PC-9 (cell line): ENCODE measurements at regions not wholly inside any gene's neighbourhood (a gene's known extent, or its start where the extent isn't known, plus 50 kb on each side); places are given as distances from the start of the nearest gene placed in this dataset.

Source experiments
- BruUV-seq: library from RNA; stranded (reverse); fragments of 400-500 nt; replicated peaks from 2 replicates; lab custom pipeline; 2021; lab: Mats Ljungman, UMichigan
- CTCF ChIA-PET: fragments of 300-600 bp; sonication (Branson Sonifier 250); formaldehyde crosslinking; loops from one replicate; lab custom pipeline; 2022; ENCODE audit warnings: antibody characterized with exemption; lab: Charles Lee
- POLR2A ChIA-PET: fragments of 300-600 bp; sonication (Branson Sonifier 250); formaldehyde crosslinking; loops from one replicate; lab custom pipeline; 2022; ENCODE audit warnings: antibody characterized with exemption; ENCODE audit not compliant: unreplicated experiment; lab: Charles Lee
- DNase-seq, 2 experiments: peaks; one replicate each; pipeline versions ENCODE4 v3.0.0 to v3.0.0-alpha.2; 2015 to 2022; ENCODE audit warnings: mixed read lengths in 1 of 2
- H2AFZ ChIP-seq: fragments of 200-600 bp; sonication (generic); 2 replicates; pipeline ENCODE4 v1.8.1; 2017; ENCODE audit warnings: antibody characterized with exemption
- H3F3A ChIP-seq: fragments of 200-600 bp; sonication (generic); 2 replicates; pipeline ENCODE4 v1.8.1; 2017; ENCODE audit warnings: antibody characterized with exemption, mild to moderate bottlenecking, low read depth; ENCODE audit not compliant: insufficient read depth
- H3K27ac ChIP-seq: fragments of 200-600 bp; sonication (generic); 2 replicates; pipeline ENCODE4 v1.6.1; 2016; ENCODE audit warnings: mixed run types
- H3K27me3 ChIP-seq: fragments of 200-600 bp; sonication (generic); 2 replicates; pipeline ENCODE4 v1.6.1; 2016; ENCODE audit warnings: low read depth, mixed run types; ENCODE audit not compliant: insufficient read depth
- H3K36me3 ChIP-seq: fragments of 200-600 bp; sonication (generic); 2 replicates; pipeline ENCODE4 v1.6.1; 2016; ENCODE audit warnings: low read depth, mixed run types
- H3K4me1 ChIP-seq: fragments of 200-600 bp; sonication (generic); replicated peaks from 2 replicates; pipeline ENCODE4 v1.6.1; 2016; ENCODE audit warnings: mixed run types; ENCODE audit not compliant: insufficient read depth
- H3K4me2 ChIP-seq: fragments of 200-600 bp; sonication (generic); 2 replicates; pipeline ENCODE4 v1.6.1; 2017; ENCODE audit warnings: mixed run types
- H3K4me3 ChIP-seq: fragments of 200-600 bp; sonication (generic); 2 replicates; pipeline ENCODE4 v1.6.1; 2016; ENCODE audit warnings: mixed run types
- H3K79me2 ChIP-seq: fragments of 200-600 bp; sonication (generic); 2 replicates; pipeline ENCODE4 v1.6.1; 2017; ENCODE audit warnings: low read depth, mixed run types
- H3K9me2 ChIP-seq: fragments of 200-600 bp; sonication (generic); 2 replicates; pipeline ENCODE4 v1.8.1; 2017; ENCODE audit warnings: mild to moderate bottlenecking; ENCODE audit not compliant: insufficient read depth
- H3K9me3 ChIP-seq: fragments of 200-600 bp; sonication (generic); 2 replicates; pipeline ENCODE4 v1.8.1; 2016; ENCODE audit warnings: low read depth; ENCODE audit not compliant: insufficient read depth
- H4K20me1 ChIP-seq: fragments of 200-600 bp; sonication (generic); 2 replicates; pipeline ENCODE4 v1.8.1; 2017; ENCODE audit not compliant: insufficient read depth
- CTCF ChIP-seq: fragments of 200-600 bp; sonication (generic); conservative IDR thresholded peaks from 2 replicates; pipeline ENCODE4 v1.6.1; 2017; ENCODE audit warnings: mixed run types, antibody characterized with exemption, mild to moderate bottlenecking, moderate library complexity
- EZH2 ChIP-seq: fragments of 200-600 bp; sonication (generic); IDR thresholded peaks from 2 replicates; pipeline ENCODE4 v1.8.0; 2017; ENCODE audit warnings: antibody characterized with exemption, low read depth
- intact Hi-C: fragments of 100-400 bp; cut with micrococcal nuclease; formaldehyde crosslinking; loops from one replicate; pipeline ENCODE4 v1.10.0; 2022; ENCODE audit not compliant: unreplicated experiment

GRCh38 chr7:93029056-93029455 is 88.7 kb downstream of the SAMD9 start:
- TF ChIP-seq EZH2, result no peak
- no peaks in the 10 kb centered on the region for H3K79me2 ChIP-seq
- ChIA-PET CTCF (no interaction called here), POLR2A (no interaction called here)
- no peaks in the 10 kb centered on the region for H4K20me1 ChIP-seq
- no TSS peak for BruUV-seq
- H3K27ac ChIP-seq, result no peak overlapping the region
- no peak overlapping the region for H3K4me3 ChIP-seq
- H3K4me1 ChIP-seq, result no peaks in the 10 kb centered on the region
- H3K27me3 ChIP-seq, result no peaks in the 10 kb centered on the region
- H3F3A ChIP-seq, result no peaks in the 10 kb centered on the region
- intact Hi-C loops, result no loop called here
- no peak for DNase-seq
- no peak overlapping the region for H2AFZ ChIP-seq
- no peaks in the 10 kb centered on the region for H3K36me3 ChIP-seq
- H3K9me3 ChIP-seq, result no peaks in the 10 kb centered on the region; the same call in 1 of the 2 replicates
- H3K4me2 ChIP-seq, result no peak overlapping the region
- H3K9me2 ChIP-seq, result no peaks in the 10 kb centered on the region

- ChIA-PET CTCF (no interaction called here), POLR2A (no interaction called here)
- Histone ChIP-seq H3K4me3 (no peak overlapping the region), H3F3A (no peaks in the 10 kb centered on the region), H3K9me3 (no peaks in the 10 kb centered on the region; the same call in 1 of the 2 replicates), H3K4me1 (no peaks in the 10 kb centered on the region), H4K20me1 (no peaks in the 10 kb centered on the region), H3K27ac (no peak overlapping the region), H2AFZ (no peak overlapping the region), H3K4me2 (no peak overlapping the region), H3K79me2 (no peaks in the 10 kb centered on the region), H3K36me3 (no peaks in the 10 kb centered on the region), H3K27me3 (no peaks in the 10 kb centered on the region), H3K9me2 (no peaks in the 10 kb centered on the region)
- no TSS peak for BruUV-seq
- intact Hi-C loops, result no loop called here
- TF ChIP-seq EZH2 (no peak), CTCF (no peak)
- DNase-seq, result no peak
These were observed 89.2 kb downstream of the SAMD9 start for GRCh38 chr7:93028610-93029009.

GRCh38 chr7:93027044-93027443 is 90.7 kb downstream of the SAMD9 start:
- ChIA-PET CTCF (no interaction called here), POLR2A (no interaction called here)
- Histone ChIP-seq H3K27ac (no peak overlapping the region), H3K79me2 (no peaks in the 10 kb centered on the region), H3K27me3 (no peaks in the 10 kb centered on the region), H2AFZ (no peak overlapping the region), H3K9me2 (no peaks in the 10 kb centered on the region), H3K4me2 (no peak overlapping the region), H3K36me3 (no peaks in the 10 kb centered on the region), H3K9me3 (no peaks in the 10 kb centered on the region), H3K4me3 (no peak overlapping the region), H3K4me1 (no peaks in the 10 kb centered on the region), H4K20me1 (no peaks in the 10 kb centered on the region), H3F3A (no peaks in the 10 kb centered on the region)
- TF ChIP-seq EZH2 (no peak), CTCF (no peak)
- intact Hi-C loops, result no loop called here
- BruUV-seq, result no TSS peak
- no peak for DNase-seq

- H3K4me2 ChIP-seq, result no peak overlapping the region
- BruUV-seq, result no TSS peak
- no peak overlapping the region for H3K4me3 ChIP-seq
- H3K36me3 ChIP-seq, result no peaks in the 10 kb centered on the region
- H3K9me3 ChIP-seq, result no peaks in the 10 kb centered on the region
- H3K27ac ChIP-seq, result no peak overlapping the region
- H3F3A ChIP-seq, result no peaks in the 10 kb centered on the region
- no peaks in the 10 kb centered on the region for H3K27me3 ChIP-seq
- intact Hi-C loops, result no loop called here
- no peaks in the 10 kb centered on the region for H3K9me2 ChIP-seq
- no peaks in the 10 kb centered on the region for H3K4me1 ChIP-seq
- POLR2A ChIA-PET, result no interaction called here
- no peak for DNase-seq
- CTCF ChIA-PET, result no interaction called here
- TF ChIP-seq EZH2 (no peak), CTCF (no peak)
- H2AFZ ChIP-seq, result no peak overlapping the region
- H4K20me1 ChIP-seq, result no peaks in the 10 kb centered on the region
- no peaks in the 10 kb centered on the region for H3K79me2 ChIP-seq
These were observed 91.4 kb downstream of the SAMD9 start for GRCh38 chr7:93026425-93026824.
